HCT116 (cell line): ENCODE measurements at regions not wholly inside any gene's neighbourhood (a gene's known extent, or its start where the extent isn't known, plus 50 kb on each side); places are given as distances from the start of the nearest gene placed in this dataset.

ENCODE experiments used
- ATAC-seq: fragments of 200-7000 bp; cut with Tn5 transposase; 2 replicates; pipeline ENCODE4 v1.9.1; 2020; ENCODE audit warnings: mild to moderate bottlenecking, moderate library complexity
- BruUV-seq: library from RNA; stranded (reverse); fragments of 400-500 nt; replicated peaks from 2 replicates; lab custom pipeline; 2021; lab: Mats Ljungman, UMichigan
- CTCF ChIA-PET: fragments of 300-600 bp; sonication (Branson Sonifier 250); formaldehyde crosslinking; loops from one replicate; lab custom pipeline; 2021; ENCODE audit warnings: antibody characterized with exemption; lab: Charles Lee
- POLR2A ChIA-PET: fragments of 300-600, 350-600 bp; sonication (Branson Sonifier 250); formaldehyde crosslinking; loops from one replicate; lab custom pipeline; 2021; ENCODE audit warnings: antibody characterized with exemption; lab: Charles Lee
- RAD21 ChIA-PET, 2 experiments: fragments of 300-600 bp; sonication (Branson Sonifier 250); formaldehyde crosslinking; loops; one replicate each; lab custom pipeline; 2023; ENCODE audit warnings: low total read pairs in 2 of 2; ENCODE audit not compliant: uncharacterized antibody in 2 of 2, unreplicated experiment in 2 of 2, low non-redundant PET in 1 of 2; lab: Charles Lee
- DNase-seq: peaks from one replicate; pipeline ENCODE4 v3.0.0-alpha.2; 2010; ENCODE audit warnings: low read depth, low spot score
- H2AFZ ChIP-seq: fragments of 200-600 bp; shearing (Covaris generic), sonication (generic); 2 replicates; pipeline ENCODE4 v1.6.1; 2017; ENCODE audit warnings: low read depth, mixed run types, mixed read lengths, antibody characterized with exemption, low read length; ENCODE audit not compliant: poor library complexity, severe bottlenecking
- H3K27ac ChIP-seq: 2 replicates; pipeline ENCODE4 v1.5.1; 2012; ENCODE audit warnings: low read depth, low read length
- H3K27me3 ChIP-seq: fragments of 200-600 bp; sonication (generic); 2 replicates; pipeline ENCODE4 v1.6.1; 2016; ENCODE audit warnings: mixed run types, low read length, mixed read lengths; ENCODE audit not compliant: insufficient read depth
- H3K36me3 ChIP-seq, 2 experiments: fragments of 200-500 bp in 1 of 2; fragments of 200-600 bp in 1 of 2; sonication (Bioruptor generic) in 1 of 2; sonication (generic) in 1 of 2; 2 replicates each; pipeline versions ENCODE4 v1.5.1 to v1.6.1; 2014 to 2016; ENCODE audit warnings: low read length in 2 of 2, inconsistent platforms in 1 of 2, mixed read lengths in 1 of 2, mixed run types in 1 of 2; ENCODE audit not compliant: insufficient read depth in 2 of 2, control insufficient read depth in 1 of 2
- H3K4me1 ChIP-seq, 2 experiments: fragments of 200-600 bp in 1 of 2; sonication (generic) in 1 of 2; 2 replicates each; pipeline versions ENCODE4 v1.5.1 to v1.6.1; 2012 to 2017; ENCODE audit warnings: low read length in 2 of 2, inconsistent platforms in 1 of 2, mild to moderate bottlenecking in 1 of 2, mixed read lengths in 1 of 2, mixed run types in 1 of 2, moderate library complexity in 1 of 2; ENCODE audit not compliant: insufficient read depth in 2 of 2, control insufficient read depth in 1 of 2
- H3K4me2 ChIP-seq: fragments of 200-600 bp; sonication (generic); 2 replicates; pipeline ENCODE4 v1.6.1; 2017; ENCODE audit warnings: mixed run types, low read length, mixed read lengths
- H3K4me3 ChIP-seq, 2 experiments: fragments of 200-600 bp in 1 of 2; sonication (generic) in 1 of 2; replicated peaks in 1 of 2; 2 replicates each; pipeline ENCODE4 v1.5.1; 2011 to 2016; ENCODE audit warnings: low read length in 2 of 2, control low read depth in 1 of 2, low read depth in 1 of 2, mild to moderate bottlenecking in 1 of 2, mixed read lengths in 1 of 2, mixed run types in 1 of 2
- H3K79me2 ChIP-seq: fragments of 200-600 bp; sonication (generic); 2 replicates; pipeline ENCODE4 v1.6.1; 2017; ENCODE audit warnings: mild to moderate bottlenecking, mixed run types, low read length, moderate library complexity, mixed read lengths; ENCODE audit not compliant: insufficient read depth
- H3K9ac ChIP-seq: fragments of 200-600 bp; sonication (generic); 2 replicates; pipeline ENCODE4 v1.6.1; 2016; ENCODE audit warnings: low read length, mixed read lengths
- H3K9me2 ChIP-seq: fragments of 200-600 bp; sonication (generic), shearing (Covaris generic); 2 replicates; pipeline ENCODE4 v1.6.1; 2017; ENCODE audit warnings: mixed run types, mild to moderate bottlenecking, moderate library complexity; ENCODE audit not compliant: insufficient read depth
- H3K9me3 ChIP-seq, 2 experiments: fragments of 200-500 bp in 1 of 2; fragments of 200-600 bp in 1 of 2; sonication (Bioruptor generic) in 1 of 2; sonication (generic) in 1 of 2; 2 replicates each; pipeline ENCODE4 v1.6.1; 2014 to 2017; ENCODE audit warnings: low read length in 2 of 2, mixed read lengths in 2 of 2, inconsistent platforms in 1 of 2, low read depth in 1 of 2, mild to moderate bottlenecking in 1 of 2, mixed run types in 1 of 2, moderate library complexity in 1 of 2; ENCODE audit not compliant: control insufficient read depth in 1 of 2, insufficient read depth in 1 of 2
- H4K20me1 ChIP-seq: fragments of 200-600 bp; sonication (generic), shearing (Covaris generic); 2 replicates; pipeline ENCODE4 v1.6.1; 2017; ENCODE audit warnings: mixed run types, mild to moderate bottlenecking, moderate library complexity; ENCODE audit not compliant: insufficient read depth
- CBX3 ChIP-seq: IDR thresholded peaks from 2 replicates; pipeline ENCODE4 v1.6.1; 2012; ENCODE audit warnings: low read depth
- CEBPB ChIP-seq: IDR thresholded peaks from 2 replicates; pipeline ENCODE4 v1.6.1; 2012; ENCODE audit warnings: low read depth
- CTCF ChIP-seq, 3 experiments: fragments of 200-600 bp in 1 of 3; sonication (generic) in 1 of 3; IDR thresholded peaks in 2 of 3; conservative IDR thresholded peaks in 1 of 3; 2 replicates each; pipeline ENCODE4 v1.5.1; 2012 to 2017; ENCODE audit warnings: low read depth in 2 of 3, low read length in 2 of 3, antibody characterized with exemption in 1 of 3, borderline replicate concordance in 1 of 3, control low read depth in 1 of 3, mild to moderate bottlenecking in 1 of 3, mixed read lengths in 1 of 3, mixed run types in 1 of 3, moderate library complexity in 1 of 3; ENCODE audit not compliant: insufficient read depth in 1 of 3
- EGR1 ChIP-seq: IDR thresholded peaks from 2 replicates; pipeline ENCODE4 v1.6.1; 2012; ENCODE audit warnings: low read depth
- ELF1 ChIP-seq: IDR thresholded peaks from 2 replicates; pipeline ENCODE4 v1.6.1; 2012; ENCODE audit warnings: low read depth, borderline replicate concordance
- EZH2phosphoT487 ChIP-seq: fragments of 200-600 bp; IDR thresholded peaks from 2 replicates; pipeline ENCODE4 v1.6.1; 2018; ENCODE audit warnings: antibody characterized with exemption, borderline replicate concordance
- FOSL1 ChIP-seq: IDR thresholded peaks from 2 replicates; pipeline ENCODE4 v1.6.1; 2012; ENCODE audit warnings: low read depth
- JUND ChIP-seq: IDR thresholded peaks from 2 replicates; pipeline ENCODE4 v1.6.1; 2012
- POLR2A ChIP-seq: IDR thresholded peaks from 2 replicates; pipeline ENCODE4 v1.7.0; 2011; ENCODE audit warnings: borderline replicate concordance; ENCODE audit not compliant: insufficient read depth, insufficient read length; ENCODE audit errors: extremely low read depth
- RAD21 ChIP-seq: IDR thresholded peaks from 2 replicates; pipeline ENCODE4 v1.6.1; 2012; ENCODE audit warnings: low read depth, mild to moderate bottlenecking
- REST ChIP-seq: IDR thresholded peaks from 2 replicates; pipeline ENCODE4 v1.6.1; 2012; ENCODE audit warnings: low read depth
- SIN3A ChIP-seq: IDR thresholded peaks from 2 replicates; pipeline ENCODE4 v1.6.1; 2012; ENCODE audit warnings: low read depth
- TCF7L2 ChIP-seq: IDR thresholded peaks from 2 replicates; pipeline ENCODE4 v1.7.0; 2011; ENCODE audit warnings: borderline replicate concordance, inconsistent platforms; ENCODE audit not compliant: insufficient read depth, insufficient read length; ENCODE audit errors: extremely low read depth
- ZFX ChIP-seq: fragments of 450-650 bp; IDR thresholded peaks from 2 replicates; pipeline ENCODE4 v1.6.1; 2017
- intact Hi-C: fragments of 100-400 bp; cut with micrococcal nuclease; formaldehyde crosslinking; loops from 2 replicates; pipeline ENCODE4 v1.10.0; 2022

DNA sequence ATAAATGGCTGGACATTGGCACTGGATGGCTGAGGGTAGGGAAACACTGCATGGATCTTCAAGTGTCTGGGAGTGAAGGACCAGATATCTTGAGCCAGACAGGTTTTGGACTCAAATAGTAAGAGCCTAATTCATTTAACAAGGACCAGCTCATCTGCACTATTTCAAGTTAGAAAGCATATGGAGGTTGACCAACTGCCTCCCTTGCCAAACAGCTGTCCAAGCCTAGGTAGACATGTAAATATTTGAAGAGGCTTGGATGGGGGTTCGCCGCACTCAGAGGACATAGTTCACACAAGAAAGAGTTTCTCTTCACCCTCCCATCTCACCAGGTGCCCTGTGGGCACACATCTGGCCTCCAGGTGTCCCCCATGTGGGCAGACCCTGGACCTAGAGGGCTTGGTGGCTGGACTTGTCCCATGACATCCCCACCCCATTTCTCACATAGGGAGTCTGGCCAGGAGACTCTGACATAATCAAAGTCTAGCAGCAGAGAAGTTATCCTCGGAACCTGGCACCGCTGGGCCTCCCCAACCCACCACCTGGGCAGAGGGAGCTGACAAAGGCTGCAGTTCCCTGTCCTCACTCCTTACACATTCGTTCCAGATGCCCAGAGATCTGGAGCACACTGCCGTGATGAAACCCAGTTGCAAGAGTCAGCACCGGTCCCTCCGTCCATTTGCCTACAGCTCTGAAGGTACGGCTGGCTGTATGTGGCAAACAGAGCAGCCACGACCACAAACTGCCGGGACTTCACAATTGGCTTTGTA is 116.9 kb upstream of the GDF10 start (continued):
- TF ChIP-seq POLR2A (no peak), ELF1 (no peak)

GRCh38 chr10:47183704-47184041 is 116.3 kb upstream of the GDF10 start:
- no peak for ATAC-seq
- no peaks in the 10 kb centered on the region for H3K27me3 ChIP-seq
- H3K4me3 ChIP-seq: no peak overlapping the region
- no peak for DNase-seq
- intact Hi-C loops: no loop called here
- no peaks in the 10 kb centered on the region for H3K79me2 ChIP-seq
- CTCF ChIA-PET: no interaction called here
- no peaks in the 10 kb centered on the region for H4K20me1 ChIP-seq
- H3K9ac ChIP-seq: no peak overlapping the region
- POLR2A ChIA-PET: no interaction called here
- no peaks in the 10 kb centered on the region for H3K9me2 ChIP-seq
- H3K36me3 ChIP-seq: no peaks in the 10 kb centered on the region
- H3K27ac ChIP-seq: no peak overlapping the region
- BruUV-seq: no TSS peak
- H3K4me2 ChIP-seq: no peak overlapping the region
- TF ChIP-seq REST: no peak
- TF ChIP-seq ZFX: no peak
- TF ChIP-seq SIN3A: no peak
- no peak for TF ChIP-seq EGR1
- TF ChIP-seq TCF7L2: no peak
- no peak for TF ChIP-seq CTCF (IDR thresholded peaks at IDR 0.05 in 2 of 3, conservative IDR thresholded peaks at IDR 0.05 in 1 of 3; ENCODE audit: borderline replicate concordance in 1 of 3, insufficient read depth in 1 of 3, low read depth in 2 of 3, low read length in 2 of 3)
- TF ChIP-seq ELF1: no peak
- TF ChIP-seq FOSL1: no peak
- TF ChIP-seq CBX3: no peak
- no peak for TF ChIP-seq EZH2phosphoT487
- no peak for TF ChIP-seq JUND
- TF ChIP-seq RAD21: no peak
- TF ChIP-seq CEBPB: no peak
- TF ChIP-seq POLR2A: no peak
- no peaks in the 10 kb centered on the region for H3K9me3 ChIP-seq
- H3K4me1 ChIP-seq: no peaks in the 10 kb centered on the region
- RAD21 ChIA-PET: no interaction called here
- H2AFZ ChIP-seq: no peak overlapping the region
